Dedifferentiated amniotic fluid mesenchymal stem cell (primary cell): ENCODE measurements at regions not wholly inside any gene's neighbourhood (a gene's known extent, or its start where the extent isn't known, plus 50 kb on each side); places are given as distances from the start of the nearest gene placed in this dataset.
"Not testable (repeated sequence)": the region's sequence is repeated elsewhere in the genome, so short reads cannot be mapped to it uniquely, and the experiment has no call there.

Experiments used
- DNase-seq: peaks from one replicate; pipeline ENCODE4 v3.0.0-alpha.2; 2016; ENCODE audit errors: extremely low spot score

DNA sequence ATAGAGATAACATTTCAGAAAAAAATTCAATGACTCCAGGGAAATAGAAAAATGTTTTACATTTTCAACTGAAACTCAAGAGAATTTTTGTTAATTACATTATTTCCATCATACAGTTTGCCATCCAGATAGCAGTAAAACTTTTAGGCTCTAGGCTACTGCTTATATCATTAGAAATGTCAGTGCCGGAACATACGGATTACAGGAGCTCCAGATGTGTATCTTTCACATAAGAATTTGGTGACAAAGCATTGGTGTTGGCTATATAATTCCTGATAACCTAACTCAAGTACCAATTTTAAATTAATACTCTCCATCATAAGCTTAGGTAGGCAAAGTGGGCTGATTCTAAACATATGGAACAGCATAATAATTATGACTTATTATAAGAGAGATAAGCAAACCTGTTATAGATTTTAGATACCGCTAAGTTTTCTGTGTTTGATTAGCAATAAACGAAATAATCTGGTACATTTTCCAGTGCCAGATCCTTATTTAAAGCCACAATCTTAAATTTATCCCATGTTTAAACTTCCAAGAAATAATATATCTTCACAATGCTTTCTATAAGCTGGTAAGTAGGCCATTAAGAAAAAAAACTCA is 637.9 kb downstream of the NXPH1 start:
- DNase-seq, result no peak

DNA sequence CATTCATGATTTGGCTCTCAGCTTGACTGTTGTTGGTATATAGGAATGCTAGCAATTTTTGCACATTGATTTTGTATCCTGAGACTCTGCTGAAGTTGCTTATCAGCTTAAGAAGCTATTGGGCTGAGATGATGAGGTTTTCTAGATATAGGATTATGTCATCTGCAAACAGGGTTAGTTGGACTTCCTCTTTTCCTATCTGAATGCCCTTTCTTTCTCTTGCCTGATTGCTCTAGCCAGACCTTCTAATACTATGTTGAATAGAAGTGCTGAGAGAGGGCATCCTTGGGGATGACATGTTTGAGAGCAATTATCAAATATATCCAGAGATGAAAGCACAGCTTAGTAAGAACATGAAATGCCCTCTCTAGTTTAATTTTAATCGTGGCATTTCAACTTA is 642.4 kb downstream of the NXPH1 start:
- DNase-seq, result not testable (repeated sequence)

DNA sequence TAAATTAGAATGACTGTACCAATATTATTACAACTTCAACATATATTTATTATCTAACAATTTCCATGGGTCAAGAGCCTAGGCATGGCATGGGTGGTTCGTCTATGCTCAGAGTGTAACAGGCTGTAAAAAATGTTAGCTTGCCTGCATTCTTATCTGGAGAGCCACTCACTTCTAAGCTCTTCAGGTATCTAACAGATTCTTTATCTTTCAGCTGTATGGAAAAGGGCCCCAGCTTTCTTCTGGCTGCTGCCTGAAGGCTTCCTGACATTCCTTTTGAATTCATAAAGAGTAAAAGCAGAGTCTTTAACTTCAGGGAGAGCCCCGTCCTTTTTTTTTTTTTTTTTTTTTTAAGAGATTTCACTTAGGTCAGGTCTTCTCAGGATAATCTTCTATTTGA is 648.8 kb downstream of the NXPH1 start:
- no peak for DNase-seq

DNA sequence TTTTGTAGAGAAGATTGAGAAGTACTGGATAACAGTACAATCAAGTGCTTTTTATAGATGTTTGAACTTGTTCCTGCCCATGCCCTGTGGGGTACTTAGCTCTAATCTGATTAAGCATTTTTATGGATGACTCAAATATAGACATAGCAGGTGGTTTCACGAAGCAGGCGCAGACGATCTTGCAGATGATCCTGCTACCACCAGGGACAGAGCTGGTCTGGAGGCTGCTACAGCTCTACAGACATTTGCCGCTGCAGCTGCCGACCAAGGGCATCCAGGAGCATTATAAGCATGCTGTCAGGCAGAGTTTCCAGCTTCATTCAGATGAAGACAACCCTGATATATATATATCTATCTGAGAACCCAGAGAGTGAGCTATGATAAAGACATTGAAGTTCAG is 650.4 kb downstream of the NXPH1 start:
- DNase-seq, result no peak

DNA sequence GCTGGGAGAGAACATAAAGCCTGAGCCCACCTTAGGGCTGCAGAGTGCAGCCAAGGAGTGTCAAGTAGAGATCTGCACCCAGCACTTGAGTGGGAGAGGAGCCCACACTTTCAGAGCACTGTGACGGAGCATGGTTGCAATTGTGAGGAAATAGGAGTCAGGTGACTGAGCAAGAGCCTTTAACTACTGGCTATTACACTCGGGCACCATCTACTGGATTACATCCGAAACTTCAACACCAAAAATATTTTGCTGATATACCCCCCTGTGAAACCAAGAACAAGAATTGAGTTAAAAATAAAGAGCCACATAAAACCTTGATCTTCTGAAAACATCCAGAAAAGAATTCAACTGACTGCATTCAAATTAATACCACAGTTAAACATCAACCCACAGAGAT is 657.9 kb downstream of the NXPH1 start:
- DNase-seq, result no peak

DNA sequence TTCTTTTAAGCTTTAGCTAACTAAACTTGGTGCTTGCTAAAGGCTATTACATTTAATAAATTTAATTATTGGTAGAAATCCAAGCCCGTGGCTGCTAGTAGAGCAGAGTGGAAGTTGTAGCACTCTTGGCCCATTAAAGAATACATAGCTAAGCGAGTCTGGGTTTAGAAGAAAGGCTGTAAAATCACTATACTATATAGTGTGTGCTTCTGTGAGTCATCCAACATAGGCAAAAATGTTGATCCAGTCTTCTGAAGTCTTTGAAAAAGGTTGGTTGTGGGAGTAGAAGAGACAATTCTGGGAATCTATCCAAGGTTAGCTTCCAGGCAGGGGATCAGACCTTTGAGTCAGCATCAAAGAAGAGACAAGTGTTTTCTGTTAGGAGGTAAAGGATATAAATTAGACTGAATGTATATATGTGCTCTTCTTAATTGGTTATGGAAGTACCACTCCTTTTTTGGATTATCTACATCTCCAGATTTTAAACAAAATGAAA is 664.2 kb downstream of the NXPH1 start:
- DNase-seq, result no peak

DNA sequence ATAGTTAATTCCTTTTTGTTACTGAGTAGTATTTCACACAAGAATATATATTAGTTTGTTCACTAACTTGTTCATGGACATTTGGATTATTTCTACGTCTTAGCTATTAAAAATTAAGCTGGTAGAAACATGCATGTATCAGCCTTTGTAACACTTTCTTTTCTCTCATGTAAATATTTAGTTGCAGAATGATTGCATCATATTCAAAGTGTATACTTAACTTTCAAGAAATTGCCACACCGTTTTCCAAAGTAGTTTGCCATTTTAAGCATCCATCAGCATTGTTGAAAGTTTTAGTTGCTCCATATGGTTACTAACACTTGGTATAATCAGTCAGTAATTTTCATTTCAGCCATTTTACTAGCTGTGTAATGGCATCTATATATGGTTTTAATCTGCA is 666.9 kb downstream of the NXPH1 start:
- no peak for DNase-seq

DNA sequence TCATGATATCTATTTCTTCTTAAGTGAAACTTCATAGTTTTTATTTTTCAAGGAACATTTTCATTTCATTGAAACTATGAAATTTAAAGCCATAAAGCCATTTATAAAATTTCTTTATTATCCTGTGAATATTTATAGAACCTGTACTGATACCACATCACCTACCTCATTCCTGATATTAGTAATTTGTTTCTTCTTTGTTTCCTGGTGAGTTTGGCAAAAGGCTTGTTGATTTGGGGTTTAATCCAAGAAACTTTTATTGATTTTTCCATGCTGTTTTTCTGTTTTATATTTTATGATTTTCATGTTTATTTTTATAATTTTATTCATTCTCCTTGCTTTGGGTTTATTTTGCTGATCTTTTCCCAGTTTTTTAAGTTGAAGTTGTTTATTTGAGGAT is 669.4 kb downstream of the NXPH1 start:
- DNase-seq, result no peak

DNA sequence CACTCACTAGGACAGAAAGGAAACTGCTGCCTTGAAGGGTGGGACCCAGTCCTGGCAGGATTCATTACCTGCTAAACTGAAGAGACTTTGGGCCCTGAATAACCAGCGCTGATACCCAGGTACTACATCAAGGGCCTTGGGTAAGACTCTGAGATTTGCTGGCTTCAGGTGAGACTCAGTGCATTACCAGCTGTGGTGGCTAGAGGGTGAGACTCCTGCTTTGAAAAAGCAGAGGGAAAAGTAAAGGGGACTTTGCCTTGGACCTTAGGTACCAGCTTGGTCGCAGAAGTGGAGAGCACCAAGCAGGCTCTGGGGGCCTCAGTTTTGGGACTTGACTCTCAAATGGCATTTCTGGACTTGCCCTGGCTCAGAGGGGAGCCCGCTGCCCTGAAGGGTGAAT is 673.3 kb downstream of the NXPH1 start:
- DNase-seq, result no peak

DNA sequence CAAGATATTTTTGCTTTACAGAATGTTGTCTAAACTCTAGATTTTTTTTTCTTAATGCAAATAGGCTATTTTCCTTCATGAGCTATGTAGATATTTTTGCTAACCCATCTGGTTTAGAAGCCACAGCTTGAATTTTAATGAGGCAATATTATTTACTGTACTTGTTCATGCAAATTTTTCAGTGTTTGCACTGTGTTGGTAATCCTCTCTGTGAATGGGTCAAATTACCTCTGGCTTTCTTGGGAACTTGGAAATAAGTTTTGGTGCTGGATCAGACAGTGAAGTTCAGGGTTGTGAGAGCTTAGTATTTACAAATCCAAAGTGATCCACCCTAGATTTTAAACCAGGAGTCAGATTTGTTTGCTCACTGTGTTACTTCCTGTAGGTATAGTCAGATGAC is 686.9 kb downstream of the NXPH1 start:
- DNase-seq, result no peak

DNA sequence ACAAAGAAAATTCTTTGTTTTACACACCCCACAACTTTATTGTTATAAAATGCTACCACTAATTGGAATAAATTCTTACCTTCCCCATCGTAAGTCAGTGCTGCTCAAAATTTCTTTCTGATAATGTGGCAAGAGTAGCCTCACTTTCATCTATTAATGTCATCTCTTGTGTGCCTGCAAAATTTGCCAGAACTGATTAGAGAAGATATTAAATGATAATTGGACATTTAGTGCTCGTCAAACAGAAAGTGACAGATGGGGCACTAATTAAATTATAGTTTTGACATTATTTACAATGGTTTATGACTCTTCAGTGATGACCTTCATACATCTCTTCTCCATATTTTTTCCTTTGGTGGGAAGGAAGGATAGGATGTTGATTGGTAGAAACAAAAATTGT is 690.9 kb downstream of the NXPH1 start:
- no peak for DNase-seq

DNA sequence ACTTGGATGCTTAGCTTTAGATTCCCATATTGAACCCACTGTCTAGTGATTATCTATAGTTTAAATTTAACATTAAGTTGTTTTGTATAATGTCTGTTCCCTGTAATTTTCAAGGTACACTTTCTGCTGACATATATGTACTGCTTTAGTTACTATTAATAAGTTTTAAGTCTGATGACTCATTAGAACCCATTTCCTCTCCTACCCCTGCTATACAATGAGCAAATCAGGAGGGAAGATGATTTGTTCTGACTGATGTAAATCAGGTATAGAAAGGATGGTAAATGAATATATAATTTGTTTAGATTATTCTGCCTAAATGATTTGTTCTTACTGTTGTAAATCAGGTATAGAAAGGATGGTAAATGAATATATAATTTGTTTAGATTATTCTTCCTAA is 691.8 kb downstream of the NXPH1 start:
- no peak for DNase-seq

DNA sequence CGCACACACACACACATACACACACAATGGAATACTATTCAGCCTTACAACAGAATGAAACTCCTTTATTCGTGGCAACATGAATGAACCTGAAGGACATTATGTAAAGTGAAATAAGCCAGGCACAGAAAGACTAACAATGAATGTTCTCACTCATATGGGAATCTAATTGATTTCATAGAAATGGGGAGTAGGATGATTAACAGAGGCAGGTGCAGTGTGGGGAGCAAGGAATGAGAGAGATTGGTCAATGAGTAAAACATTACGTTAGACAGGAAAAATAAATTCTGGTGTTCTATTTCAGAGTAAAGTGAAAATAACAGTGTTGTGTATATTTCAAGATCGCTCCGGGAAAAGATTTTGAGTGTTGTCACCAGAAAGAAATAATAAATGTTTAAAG is 694.5 kb downstream of the NXPH1 start:
- no peak for DNase-seq

DNA sequence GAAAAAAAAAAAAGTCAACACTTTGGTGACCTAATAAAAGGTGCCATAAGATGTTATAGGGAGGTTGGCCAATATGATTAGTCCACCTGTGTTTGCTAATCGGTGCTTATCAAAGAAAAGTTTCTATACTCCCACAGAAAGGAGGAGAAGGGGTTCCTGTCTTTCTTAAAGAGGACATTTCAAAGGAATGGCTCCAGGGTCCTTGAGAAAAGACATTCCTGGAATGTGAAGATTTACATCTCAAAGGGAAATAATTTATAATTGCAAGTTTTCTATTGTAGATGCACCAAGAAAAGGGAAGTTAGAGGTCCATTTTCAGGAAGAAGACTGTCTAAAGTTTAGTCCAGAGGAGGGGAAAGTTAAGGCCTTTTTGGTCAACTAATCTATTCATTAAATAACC is 715.3 kb downstream of the NXPH1 start:
- no peak for DNase-seq

DNA sequence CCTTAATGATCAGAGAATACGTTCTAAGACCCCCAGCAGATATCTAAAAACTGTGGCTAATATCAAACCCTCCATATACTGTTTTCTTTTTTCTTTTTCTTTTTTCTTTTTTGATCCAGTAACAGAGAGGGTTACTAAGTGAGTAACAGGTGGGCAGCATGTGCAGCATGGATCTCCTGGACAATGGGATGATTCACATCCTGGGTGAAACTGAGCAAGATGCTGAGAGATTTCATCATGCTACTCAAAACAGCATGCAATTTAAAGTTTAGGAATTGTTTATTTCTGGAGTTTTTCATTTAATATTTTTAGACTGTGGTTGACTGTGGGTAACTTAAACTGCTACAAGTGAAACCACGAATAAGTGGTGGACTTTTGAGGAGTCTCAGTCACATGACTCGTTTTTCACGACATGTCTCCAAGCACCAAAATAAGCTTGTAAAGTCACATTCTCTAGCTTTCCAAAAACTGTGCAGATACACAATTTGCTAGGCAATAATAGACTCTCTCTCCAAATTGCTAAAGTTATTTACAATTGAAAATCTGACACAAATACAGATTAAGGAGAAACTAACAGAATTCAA is 716.2 kb downstream of the NXPH1 start:
- DNase-seq, result no peak

DNA sequence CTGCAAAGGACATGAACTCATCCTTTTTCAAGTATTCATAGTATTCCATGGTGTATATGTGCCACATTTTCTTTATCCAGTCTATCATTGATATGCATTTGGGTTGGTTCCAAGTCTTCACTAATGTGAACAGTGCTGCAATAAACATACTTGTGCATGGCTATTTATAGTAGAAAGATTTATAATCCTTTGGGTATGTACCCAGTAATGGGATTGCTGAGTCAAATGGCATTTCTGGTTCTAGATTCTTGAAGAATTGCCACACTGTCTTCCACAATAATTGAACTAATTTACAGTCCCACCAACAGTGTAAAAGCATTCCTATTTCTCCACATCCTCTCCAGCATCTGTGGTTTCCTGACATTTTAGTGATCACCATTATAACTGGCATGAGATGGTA is 730.3 kb downstream of the NXPH1 start:
- not testable (repeated sequence) for DNase-seq

DNA sequence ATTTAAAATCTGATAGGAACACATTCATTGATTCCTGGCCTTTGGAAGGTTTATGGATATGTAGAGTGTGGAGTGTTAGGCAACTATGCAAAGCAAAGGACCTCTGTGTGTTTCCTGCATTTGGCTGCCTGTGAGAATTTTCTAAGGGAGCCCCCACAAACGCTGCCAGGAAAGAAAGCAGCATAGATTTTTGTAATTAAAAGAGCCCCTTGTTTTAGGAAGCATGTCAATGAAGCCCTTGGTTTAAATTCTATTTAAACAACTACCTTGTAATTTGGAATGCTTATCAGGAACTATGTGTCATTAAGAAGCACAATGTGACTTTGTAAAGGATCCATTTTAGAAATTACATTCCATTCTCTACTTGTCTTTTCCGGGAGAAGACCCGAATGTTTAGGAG is 742.5 kb downstream of the NXPH1 start:
- no peak for DNase-seq

DNA sequence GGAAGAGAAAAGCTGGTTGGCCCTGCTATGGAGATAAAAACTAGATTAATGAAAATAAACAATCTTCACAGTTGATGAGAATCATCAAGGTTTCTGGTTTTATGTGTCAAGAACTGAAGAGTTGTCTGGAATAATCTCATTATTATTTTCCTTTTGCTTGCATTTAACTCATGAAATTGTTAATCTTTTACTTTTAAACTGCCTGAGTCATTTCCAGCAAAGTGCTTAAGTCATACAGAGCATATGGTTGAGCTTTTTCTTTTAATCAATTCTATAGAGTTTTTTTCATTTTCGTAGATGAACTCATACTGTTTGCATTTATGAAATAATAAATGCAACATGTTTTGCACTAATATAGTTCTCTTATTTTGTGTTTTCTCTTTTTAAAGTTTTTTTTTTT is 747.9 kb downstream of the NXPH1 start:
- no peak for DNase-seq

DNA sequence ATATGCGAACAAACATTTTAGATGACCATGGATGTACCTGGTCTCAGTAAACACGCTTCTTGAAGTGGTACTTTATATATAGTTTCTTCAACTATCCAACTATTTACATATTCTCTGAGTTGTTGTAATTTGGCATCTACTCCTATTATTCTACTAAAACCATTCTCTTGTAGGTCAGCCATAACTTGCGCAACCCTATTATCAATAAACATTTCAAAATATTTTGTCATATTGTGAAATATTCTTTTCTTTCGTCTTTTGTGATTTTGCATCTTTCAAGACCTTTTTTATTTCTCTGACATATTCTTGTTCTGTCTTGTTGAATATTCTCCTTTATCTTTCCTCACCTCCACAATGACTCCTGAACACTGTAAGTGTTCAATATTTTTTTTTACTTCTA is 753.3 kb downstream of the NXPH1 start:
- DNase-seq, result no peak

DNA sequence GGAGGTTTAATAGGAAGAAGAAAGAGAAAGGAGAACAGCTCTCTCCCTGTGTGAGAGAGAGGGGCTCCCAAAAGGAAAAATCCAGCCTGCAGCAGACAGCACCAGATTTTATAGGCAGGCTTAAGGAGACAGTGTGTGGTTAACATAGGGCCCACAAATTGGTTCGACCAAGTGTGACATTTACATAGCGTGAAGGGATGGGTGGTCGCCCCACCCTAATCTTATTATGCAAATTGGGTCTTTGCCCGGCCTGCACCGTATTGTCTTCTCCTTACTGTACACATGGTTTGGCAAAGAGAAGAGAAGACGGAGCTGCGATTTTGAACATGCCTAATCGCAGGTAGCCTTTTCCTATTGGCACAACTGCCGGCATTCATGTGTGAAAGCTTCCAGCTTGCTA is 756.3 kb downstream of the NXPH1 start:
- no peak for DNase-seq

DNA sequence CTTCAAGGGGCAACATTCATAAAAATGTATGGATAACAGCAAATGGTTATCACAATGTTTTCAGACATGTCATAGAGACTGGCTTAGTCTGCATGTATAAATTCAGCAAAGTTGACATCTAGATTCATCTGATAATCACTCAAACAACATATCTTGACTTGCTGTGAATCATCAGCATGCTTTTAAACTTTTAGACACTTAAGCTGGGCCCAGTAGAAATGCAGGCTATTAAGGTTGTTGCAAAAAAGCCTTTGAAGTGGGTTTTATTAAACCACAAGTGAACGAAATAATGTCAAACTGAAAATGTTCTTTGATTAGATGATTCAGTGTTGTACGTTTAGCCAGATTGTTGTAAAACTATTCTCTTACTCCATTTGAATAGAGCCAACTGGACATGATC is 759.6 kb downstream of the NXPH1 start:
- DNase-seq, result no peak

DNA sequence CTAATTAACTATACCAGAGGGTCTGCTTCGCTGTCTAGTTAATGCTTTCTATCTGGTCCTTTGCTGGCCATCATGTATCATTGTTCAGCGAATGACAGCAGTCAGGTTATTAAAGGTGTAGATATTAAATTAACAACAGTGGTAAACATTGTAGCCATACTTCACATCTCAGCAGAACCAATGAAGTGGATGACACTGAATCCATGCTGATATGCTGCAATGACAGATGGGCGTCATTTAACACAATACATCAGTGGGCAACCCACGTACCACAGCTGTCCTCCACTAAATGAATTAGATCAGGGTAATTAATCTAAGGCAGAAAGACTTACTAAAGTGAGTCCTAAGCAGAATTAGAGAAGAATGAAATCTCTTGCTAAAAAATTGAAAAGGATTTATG is 767.2 kb downstream of the NXPH1 start:
- no peak for DNase-seq

DNA sequence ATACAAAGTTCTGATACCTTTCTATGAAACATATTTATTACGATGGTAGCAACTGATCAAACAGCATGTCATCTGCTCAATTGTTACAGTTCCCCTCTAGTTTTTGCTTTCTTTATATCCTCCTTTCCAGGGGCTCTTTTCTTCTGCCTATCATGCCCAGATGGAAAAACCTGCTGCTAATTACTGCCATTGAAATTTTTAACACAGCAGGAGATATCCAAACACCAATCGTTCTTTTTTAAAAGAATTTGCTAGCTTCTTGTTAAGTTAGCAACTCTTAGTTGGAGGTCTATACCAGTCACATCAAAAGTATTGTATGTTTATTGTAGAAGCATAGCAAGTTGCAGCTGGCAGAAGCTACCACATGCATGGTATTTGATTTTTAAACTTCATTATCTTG is 768.5 kb downstream of the NXPH1 start:
- DNase-seq, result no peak

DNA sequence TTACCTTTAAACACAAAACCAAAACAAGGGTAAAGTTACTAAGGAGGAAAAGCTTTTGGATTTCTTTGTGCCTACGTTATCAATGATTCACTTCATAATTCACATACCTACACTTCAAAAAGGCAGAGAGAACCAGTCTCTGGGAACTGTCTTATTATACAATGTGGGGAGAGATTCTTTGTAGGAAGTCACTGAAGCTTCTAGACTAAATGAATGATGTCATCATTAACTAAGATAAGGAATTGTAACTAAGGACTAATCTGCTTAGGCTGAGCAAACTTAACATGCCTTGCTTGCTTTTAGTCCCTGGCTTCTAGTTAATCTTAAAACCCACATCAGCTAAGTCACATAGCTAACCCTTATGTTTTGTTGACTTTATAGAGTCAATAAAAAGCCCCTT is 771.2 kb downstream of the NXPH1 start:
- DNase-seq, result no peak
